HG02763 (cell line): ENCODE measurements at regions not wholly inside any gene's neighbourhood (a gene's known extent, or its start where the extent isn't known, plus 50 kb on each side); places are given as distances from the start of the nearest gene placed in this dataset.

Experiments used
- ATAC-seq: cut with Tn5 transposase; IDR thresholded peaks from one replicate; pipeline ENCODE4 v1.9.1; 2021; ENCODE audit warnings: mild to moderate bottlenecking, moderate library complexity; ENCODE audit not compliant: unreplicated experiment

DNA sequence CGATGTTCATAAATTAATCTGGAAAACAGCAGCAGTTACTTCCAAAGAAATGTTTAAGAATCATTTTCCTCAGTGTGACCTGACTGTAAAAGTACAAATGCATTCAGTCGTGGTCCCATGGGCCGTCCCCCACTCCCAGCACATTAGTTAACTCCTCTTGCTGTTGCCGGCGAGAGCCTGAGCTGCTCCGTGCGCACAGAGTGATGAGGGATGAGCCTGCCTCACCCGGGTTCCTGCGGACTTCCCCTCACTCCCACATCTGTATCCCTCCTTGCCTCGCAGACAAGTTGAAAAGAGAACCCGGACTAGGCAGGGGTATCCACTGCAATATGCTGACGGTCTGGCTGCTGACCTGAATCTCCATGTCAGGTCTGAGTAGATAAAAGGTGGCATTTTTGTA, 861.7 kb upstream of the NR2F2 start:
- no peak for ATAC-seq

DNA sequence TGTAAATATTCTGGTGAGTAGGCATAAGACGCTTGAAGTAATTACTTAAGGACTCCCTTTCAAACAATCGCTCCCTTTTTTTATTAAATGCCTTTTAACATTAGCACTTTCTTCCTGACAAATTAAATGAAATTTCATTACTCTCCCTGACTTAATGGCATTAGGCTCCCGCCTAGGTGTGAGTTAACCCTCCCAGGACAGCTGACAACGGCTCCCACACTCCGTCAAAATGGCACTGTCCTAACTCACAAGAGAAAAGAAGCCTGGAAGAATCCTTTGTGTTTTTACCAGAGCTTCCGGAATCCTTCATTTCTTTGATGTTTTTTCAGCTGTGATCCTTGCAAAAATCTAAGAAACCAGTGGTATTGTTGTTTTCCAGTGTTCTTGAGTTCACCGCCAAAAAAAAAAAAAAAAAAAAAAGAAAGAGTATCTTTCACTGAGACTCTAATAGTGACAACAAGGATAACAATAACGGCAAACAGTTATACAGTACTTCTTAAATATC, 861.0 kb upstream of the NR2F2 start:
- ATAC-seq: no peak

DNA sequence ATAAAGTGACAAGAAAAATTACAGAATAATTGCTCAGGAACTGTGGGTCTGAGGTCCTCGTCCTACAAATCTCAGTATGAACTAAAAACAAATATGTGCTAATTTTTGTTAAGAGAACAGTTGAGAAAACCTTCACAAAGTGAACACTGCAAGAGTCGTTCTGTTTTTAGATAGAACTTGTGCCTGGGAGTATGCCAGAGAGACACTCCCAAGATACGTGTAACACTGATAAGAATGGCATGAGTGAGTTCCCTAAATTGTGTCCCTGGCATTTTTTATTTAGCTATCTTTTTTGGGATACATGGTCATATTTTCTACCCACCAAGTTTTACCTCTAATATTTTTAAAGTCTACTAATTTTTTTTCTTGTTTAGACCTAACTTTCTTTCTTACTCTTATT, 860.0 kb upstream of the NR2F2 start:
- no peak for ATAC-seq

DNA sequence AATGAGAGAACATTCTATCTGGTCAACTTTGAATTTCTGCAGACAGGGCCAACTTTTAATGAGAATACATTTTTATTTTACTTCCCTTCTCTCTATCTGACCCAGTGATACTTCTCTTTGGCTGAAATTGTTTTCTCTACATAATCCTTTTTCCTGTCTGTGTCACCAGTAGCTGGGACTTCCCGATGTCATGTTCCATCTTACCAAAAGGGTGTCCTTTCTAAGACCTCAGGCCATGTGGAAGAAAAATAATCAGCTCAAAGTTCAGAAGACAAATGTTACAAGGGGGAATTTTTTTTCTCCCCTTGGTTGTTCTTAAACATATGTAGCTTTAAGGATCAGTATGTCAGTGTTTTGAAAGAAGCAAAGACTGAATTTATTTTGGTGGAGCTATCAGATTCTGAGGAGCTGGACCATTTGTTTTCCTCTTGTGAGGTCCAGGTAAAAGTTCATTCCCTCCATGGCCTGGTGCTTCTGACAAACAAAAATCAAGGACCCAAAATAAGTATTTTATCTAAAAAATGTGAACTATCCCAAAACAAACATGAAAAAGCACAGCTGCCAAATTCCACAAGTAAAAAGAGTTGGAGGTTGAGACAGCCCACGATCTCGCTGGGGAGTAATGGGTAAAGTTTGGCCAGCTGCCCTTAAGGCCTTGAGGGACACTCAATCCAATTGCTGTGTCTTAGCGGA, 859.4 kb upstream of the NR2F2 start:
- ATAC-seq: no peak

DNA sequence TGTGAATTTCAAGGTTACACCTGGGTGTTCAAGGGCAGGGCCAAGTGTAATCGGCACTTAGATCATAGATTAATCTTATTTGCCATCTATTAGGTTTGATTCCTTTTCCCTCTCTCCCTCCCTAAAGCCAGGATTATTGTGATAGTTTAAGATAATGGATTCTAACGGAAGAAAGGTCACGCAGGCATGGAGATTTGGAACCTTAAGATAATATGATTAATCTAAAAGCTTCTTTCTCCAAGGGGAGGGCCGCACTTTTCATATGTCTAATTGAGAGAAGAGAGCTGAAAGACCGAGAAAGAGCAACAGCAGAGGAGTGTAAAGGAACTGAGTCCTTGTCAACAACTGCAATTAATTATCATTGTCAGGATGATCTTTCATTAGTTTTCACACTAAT, 858.8 kb upstream of the NR2F2 start:
- ATAC-seq: no peak

DNA sequence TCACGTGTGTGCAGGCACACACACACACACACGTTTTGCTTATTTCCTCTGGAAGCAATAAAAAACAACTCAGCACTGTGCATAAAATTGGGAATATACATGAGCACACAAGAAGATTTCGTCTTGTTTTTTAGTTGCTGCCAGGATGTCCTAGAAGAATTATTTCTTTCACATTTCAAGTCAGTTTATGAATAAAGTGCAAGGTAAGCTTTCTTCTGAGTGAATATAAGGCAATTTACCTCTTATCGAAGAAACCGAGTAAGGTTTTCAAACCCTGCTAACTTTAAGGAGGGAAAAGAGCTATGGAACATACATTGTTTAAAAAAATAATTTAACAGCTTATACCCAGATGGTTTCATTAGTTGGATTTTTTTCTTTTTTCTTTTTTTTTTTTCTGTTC, 855.4 kb upstream of the NR2F2 start:
- ATAC-seq: no peak

DNA sequence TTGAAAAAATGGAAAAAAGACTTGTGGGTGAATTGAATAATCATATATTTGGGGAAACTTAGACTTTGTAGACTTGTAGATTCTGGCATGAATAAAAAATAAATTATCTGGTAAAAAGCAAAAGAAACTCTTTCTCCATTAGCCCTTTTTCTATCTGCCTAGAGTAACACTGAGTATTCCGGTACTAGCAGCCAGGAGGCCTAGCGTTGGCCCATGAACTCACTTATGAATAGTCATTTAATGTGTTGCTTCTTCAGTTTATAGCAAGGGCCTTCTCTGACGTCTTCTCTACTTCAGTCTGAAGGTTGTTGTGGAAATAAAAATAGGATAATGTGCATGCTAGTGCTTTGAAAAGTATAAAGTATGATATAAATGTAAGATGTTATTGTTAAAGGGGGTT, 851.2 kb upstream of the NR2F2 start:
- no peak for ATAC-seq

DNA sequence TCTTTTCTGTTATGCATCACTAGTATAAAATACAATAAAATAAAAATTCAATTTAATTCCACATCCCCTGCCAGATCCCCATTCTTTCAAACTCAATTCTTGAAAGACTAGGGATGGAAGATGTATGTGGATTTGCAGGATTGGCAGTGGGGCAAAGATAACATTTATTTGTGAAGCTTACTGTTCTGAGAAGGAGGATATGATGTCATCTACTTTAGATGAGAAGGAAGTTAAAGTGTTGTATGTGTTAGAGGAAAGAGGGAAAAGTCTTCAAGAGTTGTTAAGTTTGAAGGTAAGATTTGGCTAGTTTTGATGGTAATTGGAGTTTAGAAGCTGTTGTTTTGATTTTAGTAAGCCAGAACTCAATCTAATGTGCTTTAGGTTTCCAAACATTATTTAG, 845.1 kb upstream of the NR2F2 start:
- ATAC-seq: no peak

DNA sequence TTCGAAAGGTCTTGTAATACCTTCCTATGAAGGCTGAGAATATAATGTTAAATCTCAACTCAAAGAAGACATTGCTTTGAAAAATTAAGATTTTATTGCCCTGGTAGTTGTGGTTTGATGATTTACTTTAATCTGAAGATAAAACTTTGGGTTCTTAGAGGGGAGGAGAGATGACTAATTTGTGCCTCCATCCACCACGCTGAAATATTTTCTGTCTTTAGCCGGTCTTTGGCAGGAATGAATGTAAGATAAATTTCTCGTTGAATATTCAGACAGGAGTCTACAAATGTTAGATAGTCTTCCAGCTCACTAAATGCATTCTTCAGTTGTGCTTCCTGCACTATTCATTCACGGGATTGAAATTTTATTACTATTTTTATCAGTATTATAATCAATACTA, 844.3 kb upstream of the NR2F2 start:
- no peak for ATAC-seq

DNA sequence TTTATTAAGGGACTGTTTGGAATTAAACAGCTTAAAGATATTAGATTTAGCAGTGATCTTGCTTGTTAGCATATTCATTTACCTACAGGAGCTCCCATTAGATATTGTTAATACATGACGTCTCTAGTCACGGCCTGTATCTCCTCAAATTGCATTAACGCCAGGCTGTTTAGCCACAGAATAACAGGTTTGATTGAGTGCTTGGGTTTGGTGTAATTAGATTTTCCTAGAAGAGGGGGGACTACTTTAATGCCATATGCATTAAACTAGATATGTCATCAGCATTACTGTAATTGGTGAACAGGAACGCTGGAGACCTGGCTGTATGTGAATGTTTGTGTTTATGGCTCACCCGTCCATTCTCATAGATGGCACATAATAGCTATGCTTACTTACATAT, 841.4 kb upstream of the NR2F2 start:
- ATAC-seq: no peak

DNA sequence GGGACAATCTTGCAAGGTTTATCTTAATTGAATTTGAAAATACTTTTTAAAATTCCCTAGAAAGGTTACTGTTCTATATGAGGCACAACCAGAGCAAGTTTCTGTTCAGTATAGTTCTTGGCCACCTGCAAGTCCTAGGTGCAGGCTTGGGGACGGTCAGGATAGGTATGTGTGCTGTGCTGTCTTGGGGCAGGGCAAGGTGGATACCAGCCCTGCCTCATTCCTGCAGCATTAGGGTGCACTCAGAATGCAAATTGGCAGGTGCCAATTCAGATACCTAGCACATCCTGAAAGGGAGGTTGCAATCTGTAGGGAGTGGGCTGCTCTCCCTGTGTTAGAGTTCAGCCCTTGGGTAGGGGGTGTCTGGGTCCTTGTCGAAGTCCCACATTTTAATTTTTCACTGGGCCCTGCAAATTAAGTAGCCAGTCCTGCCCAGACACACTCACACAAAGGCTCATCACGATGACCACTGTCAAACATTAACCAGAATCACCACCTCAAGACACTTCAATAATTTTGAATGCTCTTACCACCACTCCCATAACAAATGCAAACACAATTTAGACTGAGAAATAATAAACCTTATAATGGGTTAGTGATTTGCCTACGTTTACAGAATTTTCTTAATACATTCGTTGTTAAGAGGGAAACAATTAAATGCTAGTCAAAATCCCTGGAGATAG, 838.0 kb upstream of the NR2F2 start:
- no peak for ATAC-seq

DNA sequence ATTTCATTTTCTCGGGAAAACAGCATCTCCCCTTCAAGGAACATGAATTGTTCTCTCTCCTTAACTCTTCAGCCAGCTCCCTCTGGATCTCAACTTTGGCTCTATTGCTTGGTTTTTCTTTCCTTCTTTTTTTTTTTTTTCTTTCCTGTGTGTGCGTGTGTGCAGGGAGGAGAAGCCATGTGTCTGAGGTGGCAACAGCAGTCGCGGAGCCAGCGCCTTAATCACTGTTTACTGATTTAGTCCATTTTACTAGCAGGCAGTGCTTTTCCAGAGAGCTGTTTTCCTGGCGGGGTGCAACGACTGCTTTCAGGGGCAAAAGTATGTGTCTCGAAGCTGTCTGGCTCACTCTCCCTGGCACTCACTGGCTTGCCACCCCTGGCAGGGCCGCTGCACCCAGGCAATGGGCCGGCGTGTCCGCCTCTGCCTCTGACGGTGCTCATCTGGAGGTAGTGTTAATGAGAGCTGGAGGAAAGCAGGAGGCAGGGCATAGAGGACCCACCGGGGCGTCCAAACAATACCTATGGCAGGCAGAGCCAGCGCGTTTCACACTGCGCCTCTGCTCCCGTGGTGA, 835.4 kb upstream of the NR2F2 start:
- ATAC-seq: no peak

DNA sequence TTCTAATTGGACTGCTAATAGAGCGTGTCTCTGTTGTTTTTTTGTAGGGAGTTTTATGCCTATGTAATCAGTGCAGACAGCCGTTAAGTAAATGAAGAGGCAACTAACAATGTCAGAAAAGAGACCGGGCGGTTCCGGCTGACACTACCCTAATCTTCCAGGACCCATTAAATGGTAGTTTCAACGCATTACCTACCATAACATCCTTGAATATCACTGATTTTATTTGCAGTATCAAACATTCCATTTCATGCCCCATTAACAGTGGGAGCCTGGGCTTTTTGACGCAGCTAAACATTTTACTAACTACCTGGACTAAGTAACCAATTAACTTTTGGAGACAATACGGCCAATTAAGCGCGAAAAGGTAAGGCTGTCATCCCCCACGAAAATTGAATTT, 832.9 kb upstream of the NR2F2 start:
- ATAC-seq: no peak

DNA sequence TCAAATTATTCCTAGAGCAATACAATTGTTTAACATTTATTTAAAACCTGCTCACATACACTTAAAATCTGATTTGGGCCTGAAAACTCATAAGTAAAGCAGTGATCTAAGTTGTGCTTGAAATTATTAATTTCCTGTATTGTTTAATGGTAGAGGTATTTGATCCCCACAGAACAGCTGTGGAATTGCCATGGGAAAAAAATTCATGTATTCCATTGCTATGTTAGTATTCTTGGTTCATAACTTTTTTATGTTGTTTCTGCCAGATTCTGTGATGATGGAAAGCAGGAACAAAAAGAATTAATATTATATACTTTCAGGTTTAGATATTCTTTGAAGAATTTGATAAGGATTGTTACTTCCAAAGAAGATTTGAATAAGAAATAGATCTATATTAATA, 831.5 kb upstream of the NR2F2 start:
- ATAC-seq: no peak

DNA sequence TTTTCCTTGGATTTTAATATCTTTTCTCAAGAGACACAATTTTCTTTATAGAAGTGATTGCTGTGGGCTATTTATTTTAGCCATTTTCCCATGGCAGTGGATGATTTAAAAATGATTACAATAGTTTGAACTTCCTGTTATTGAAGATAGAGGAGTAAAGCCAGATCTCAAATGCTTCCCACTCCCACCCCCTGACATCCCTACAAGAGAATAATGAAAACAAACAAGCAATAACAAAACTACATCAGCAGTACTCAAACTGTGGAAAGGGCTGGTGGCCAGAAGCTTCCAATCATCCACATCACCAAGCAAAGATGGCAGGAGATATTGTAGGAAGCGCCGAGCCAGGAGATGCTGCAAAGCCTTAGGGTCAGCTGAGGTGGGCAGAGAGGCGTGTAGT, 831.1 kb upstream of the NR2F2 start:
- no peak for ATAC-seq

DNA sequence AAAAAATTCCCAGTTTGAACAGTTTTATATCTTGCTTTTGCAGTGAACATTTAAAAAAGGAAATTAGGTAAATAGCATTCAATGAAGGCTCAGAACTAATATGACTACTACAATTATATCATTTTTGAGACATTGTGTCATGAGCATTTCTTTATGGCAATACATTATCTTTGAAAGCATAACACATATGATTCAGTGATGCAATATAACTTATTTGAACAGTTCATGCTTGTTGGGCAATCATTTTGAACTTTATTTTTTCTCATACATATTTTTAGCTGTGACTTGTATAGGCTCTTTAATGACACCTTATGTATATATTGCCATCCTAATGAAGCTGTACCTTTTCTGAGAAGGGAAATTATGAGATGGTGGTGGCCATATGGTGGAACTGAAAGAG, 828.6 kb upstream of the NR2F2 start:
- ATAC-seq: no peak

DNA sequence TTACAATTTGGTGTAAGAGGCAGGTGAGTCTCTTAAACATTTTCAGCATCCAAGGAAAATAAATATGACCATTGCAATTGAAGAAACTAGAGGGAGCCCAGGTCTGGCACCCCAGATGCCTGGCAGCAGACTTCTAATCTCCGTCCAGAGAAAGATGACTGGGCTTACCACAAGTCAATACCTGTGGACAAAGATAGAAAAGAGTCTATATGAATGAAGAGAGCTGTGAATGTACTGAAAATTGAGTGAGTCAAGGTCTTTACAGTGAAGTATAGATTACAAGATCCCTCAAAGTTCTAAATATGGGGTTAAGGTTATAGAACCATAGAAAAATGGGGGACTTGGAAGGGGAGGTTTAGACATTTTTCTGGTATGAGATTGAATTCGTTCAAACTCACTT, 827.4 kb upstream of the NR2F2 start:
- ATAC-seq: no peak

DNA sequence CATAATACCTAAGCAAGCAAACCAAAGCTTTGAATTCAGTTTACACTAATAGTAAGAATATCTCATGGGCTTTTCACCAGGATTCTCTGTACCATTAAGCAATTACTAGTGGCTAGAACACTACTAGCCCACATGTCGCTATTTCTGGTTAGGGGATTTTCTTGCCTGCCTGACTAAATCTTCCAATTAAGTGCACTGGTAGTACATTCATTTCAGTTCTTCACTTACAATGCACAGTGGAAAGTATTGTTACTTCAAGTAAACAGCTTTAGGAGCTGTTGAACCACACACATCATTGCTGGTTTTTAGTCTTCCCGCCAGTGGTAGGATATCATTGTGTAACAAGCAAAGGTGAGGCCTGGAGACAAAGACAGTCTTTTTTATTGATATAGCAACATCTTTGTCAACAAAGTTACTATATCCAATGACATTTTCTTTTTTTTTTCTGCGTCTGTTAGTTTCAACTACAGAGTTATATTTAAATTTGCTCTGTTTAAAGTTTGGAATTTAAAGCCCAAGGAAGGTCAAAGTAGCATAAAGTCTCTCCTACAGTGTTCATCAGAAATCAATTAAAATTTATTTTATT, 826.8 kb upstream of the NR2F2 start:
- no peak for ATAC-seq

DNA sequence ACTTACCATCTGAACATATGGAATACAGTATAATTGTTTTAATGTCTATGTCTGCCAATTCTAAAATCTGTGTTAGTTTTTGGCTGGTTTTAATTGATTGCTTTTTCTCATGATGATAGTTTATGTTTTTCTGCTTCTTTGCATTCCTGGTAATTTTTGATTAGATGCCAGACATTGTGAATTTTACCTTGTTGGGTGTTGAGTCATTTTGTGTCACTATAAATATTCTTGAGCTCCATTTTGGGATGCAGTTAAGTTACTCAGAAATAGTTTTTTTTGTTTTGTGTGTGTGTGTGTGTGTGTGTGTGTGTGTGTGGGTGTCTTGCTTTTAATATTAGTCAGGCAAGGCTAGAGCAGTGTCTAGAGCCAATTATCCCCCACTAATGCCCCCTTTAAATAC, 818.8 kb upstream of the NR2F2 start:
- ATAC-seq: no peak

DNA sequence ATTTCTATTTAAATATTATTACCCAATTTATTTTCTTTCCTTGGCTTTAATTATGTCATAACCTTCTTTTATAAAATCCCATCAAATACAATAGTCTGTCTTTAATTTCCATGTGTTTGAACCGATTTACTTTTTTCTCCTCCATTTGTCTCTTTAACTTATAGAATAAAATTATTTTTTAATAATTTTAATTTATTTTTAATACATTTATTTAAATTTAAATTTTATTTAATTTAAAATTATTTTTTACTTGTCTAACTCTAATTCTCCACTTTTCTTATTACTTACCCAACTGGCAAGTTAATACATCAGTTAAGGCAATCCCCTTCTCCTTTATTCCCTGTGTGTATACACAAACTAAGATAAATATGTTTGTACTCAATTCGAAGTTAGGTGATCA, 817.6 kb upstream of the NR2F2 start:
- ATAC-seq: no peak

DNA sequence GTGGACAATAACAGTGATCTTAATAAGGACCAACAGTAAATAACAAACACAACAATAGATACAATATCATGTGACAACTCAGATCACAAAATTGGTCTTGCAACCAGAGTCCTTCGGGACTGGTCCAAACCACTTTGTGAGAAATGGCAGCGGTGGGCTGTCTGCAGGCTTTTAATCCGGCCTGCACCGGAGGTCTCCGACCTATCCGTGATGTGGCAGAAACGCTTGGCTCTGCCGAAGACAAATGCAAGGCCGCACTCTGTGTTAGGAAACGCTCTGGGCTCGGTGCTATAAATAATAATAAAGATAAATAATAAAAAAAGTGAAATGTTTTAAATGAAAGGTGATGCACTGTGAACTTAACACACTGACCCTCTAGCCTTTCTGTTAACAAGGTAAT, 810.6 kb upstream of the NR2F2 start:
- no peak for ATAC-seq

DNA sequence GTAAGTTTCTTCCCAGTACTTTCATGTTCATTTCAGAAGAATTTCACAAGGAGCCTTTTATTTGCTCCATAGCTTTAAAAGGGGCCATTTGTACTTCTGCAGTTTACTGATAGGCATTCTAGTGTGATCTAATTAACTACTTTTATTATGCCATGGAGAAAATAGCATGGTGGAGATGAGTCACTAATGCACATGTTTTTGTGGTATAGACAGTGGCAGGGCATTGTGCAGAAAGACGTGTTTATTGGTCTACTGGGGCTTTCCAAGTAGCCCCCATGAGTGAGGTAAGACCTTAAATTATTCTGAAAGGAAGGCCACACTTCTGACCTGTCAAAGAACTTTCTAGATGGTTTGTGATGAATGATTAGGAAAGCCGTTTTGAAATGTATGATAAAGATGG, 810.0 kb upstream of the NR2F2 start:
- no peak for ATAC-seq
